Panc1 (cell line): ENCODE measurements at regions not wholly inside any gene's neighbourhood (a gene's known extent, or its start where the extent isn't known, plus 50 kb on each side); places are given as distances from the start of the nearest gene placed in this dataset.

Experiments used
- SIN3A ChIP-seq: IDR thresholded peaks from 2 replicates; pipeline ENCODE4 v1.6.1; 2012; ENCODE audit warnings: low read depth, mild to moderate bottlenecking, low read length, moderate library complexity, borderline replicate concordance; ENCODE audit not compliant: insufficient read depth
- TF ChIP-seq, protein P1 (sequence below): fragments of 450-650 bp; IDR thresholded peaks from 2 replicates; pipeline ENCODE4 v1.5.1; 2017; ENCODE audit warnings: mild to moderate bottlenecking

DNA sequence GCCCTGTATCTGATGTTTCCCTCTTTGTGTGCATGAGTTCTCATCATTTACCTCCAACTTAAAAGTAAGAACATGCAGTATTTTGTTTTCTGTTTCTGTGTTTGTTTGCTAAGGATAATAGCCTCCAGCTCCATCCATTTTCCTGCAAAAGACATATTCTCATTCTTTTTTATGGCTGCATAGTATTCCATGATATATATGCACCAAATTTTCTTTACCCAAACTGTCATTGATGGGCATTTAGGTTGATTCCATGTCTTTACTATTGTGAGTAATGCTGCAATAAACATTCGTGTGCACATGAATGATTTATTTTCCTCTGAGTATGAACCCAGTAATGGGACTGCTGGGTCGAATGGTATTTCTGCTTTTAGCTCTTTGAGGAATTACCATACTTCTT lies 163.4 kb downstream of the TMEM26 start:
- TF ChIP-seq, protein P1, sequence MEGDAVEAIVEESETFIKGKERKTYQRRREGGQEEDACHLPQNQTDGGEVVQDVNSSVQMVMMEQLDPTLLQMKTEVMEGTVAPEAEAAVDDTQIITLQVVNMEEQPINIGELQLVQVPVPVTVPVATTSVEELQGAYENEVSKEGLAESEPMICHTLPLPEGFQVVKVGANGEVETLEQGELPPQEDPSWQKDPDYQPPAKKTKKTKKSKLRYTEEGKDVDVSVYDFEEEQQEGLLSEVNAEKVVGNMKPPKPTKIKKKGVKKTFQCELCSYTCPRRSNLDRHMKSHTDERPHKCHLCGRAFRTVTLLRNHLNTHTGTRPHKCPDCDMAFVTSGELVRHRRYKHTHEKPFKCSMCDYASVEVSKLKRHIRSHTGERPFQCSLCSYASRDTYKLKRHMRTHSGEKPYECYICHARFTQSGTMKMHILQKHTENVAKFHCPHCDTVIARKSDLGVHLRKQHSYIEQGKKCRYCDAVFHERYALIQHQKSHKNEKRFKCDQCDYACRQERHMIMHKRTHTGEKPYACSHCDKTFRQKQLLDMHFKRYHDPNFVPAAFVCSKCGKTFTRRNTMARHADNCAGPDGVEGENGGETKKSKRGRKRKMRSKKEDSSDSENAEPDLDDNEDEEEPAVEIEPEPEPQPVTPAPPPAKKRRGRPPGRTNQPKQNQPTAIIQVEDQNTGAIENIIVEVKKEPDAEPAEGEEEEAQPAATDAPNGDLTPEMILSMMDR: no peak
- TF ChIP-seq SIN3A: no peak
